ACHN (cell line): ENCODE measurements at regions not wholly inside any gene's neighbourhood (a gene's known extent, or its start where the extent isn't known, plus 50 kb on each side); places are given as distances from the start of the nearest gene placed in this dataset.

ENCODE experiments used
- DNase-seq: peaks from one replicate; pipeline ENCODE4 v3.0.0-alpha.2; 2015
- in situ Hi-C: cut with HindIII; loops from 2 replicates; pipeline ENCODE4 v1.10.0; 2017; ENCODE audit warnings: low sequenced_read_pairs, low pct_ligation_motif_present, low pct_unique_long_range_greater_than_20kb

DNA sequence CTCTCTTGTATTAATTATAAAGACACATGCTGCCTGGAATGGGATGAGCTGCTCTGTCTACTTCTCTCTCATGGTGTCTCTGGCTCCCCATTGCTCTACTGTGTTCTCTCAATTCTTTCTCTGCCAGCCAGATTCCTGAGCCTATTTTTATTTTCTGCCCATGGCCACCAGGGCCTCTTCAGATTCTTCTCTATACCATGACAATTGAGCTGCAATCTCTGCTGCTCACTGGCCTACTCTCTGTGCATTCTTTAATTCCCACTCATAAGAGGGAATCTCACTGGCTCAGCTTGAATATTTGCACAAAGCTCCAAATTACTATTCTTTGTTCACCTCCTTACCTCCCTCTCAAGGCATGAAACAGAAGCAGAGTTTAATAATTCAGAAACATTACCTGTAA lies 161.4 kb upstream of the GULP1 start:
- in situ Hi-C loops, result no loop called here

DNA sequence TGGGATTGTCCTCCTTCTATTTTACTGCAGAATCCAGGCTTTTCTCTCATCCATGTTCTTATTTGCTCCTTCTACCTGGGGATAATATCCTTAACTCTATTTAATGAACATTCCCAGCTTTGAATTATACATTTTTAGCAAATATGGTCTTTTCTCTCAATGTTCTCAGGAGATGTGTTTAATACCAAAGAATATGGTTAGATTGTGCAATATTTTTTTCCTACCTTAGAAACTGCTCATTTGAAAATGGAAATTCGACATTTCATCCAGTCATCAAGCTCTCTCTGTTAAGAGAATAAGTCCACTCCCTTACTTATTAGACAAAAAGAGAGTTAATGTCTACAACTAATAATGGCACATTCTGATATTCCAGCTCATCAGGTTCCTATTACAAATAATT lies 160.4 kb upstream of the GULP1 start:
- no peak for DNase-seq
- in situ Hi-C loops, result no loop called here

More for the DNA sequence above, 161.4 kb upstream of the GULP1 start:
- no peak for DNase-seq

GRCh38 chr2:188132385-188132784 lies 159.3 kb upstream of the GULP1 start:
- in situ Hi-C loops, result no loop called here
- no peak for DNase-seq

GRCh38 chr2:188134241-188134640 lies 157.4 kb upstream of the GULP1 start:
- no peak for DNase-seq
- in situ Hi-C loops, result no loop called here

DNA sequence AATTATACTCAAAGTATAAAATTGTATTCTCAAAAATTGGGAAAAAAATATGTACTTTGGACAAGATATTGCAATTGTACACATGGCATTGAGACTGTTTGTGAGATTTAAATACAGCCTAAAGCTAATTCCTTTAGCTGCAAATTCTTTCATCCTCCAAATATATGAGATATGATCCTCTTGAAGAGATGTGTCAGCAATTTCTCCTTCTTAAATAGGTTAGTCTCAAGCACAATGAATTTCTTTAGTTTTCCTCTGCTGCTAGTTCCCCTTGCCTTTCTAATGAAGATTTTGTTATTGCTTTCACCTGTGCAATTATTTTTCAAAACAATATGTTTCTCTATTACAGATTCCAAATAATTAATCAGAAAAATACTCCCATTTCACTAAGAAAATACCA lies 153.4 kb upstream of the GULP1 start:
- no peak for DNase-seq
- in situ Hi-C loops, result no loop called here

- DNase-seq, result no peak
- in situ Hi-C loops, result no loop called here
These were observed 149.6 kb upstream of the GULP1 start for GRCh38 chr2:188142088-188142487.

- DNase-seq, result no peak
- in situ Hi-C loops, result no loop called here
These were observed 148.9 kb upstream of the GULP1 start for GRCh38 chr2:188142636-188143295.

DNA sequence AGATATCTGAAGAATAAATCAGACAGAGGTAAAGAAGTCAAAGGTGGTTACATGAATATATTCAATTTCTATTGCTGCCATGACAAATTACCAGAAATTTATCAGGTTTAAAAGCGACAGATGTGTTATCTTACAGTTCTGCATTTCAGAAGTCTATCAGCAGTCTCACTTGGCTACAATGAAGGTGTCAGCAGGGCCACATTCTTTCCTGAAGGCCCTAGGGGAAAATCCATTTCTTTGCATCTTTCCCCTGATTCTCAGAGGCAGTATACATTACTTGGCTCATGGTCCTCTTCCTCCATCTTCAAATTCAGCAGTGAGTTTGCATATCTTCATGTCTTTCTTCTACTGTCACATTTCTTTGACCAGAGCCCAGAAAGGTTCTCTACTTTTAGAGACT lies 145.8 kb upstream of the GULP1 start:
- DNase-seq, result no peak
- in situ Hi-C loops, result no loop called here

DNA sequence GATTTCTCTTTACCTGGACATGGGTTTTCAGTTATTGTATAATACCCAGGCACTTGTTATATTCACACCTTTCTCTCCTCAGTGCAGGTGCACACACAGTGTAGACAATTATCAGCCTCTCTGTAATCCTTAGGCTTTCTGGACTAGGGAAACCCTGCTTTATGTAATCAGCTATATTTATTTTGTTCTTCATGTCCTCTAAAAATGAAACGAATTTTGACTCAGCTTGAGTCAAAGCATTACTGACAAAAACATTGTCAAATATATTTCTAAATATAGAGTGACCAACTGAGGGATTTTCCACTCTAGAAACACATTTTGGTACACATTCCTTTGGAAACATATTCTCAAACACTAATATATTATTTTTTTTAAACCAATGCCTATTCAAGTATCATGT lies 144.8 kb upstream of the GULP1 start:
- in situ Hi-C loops, result no loop called here
- no peak for DNase-seq

- in situ Hi-C loops, result no loop called here
- no peak for DNase-seq
These were observed 140.0 kb upstream of the GULP1 start for GRCh38 chr2:188151670-188152069.

- DNase-seq, result no peak
- in situ Hi-C loops, result no loop called here
These were observed 133.2 kb upstream of the GULP1 start for GRCh38 chr2:188158337-188159100.

DNA sequence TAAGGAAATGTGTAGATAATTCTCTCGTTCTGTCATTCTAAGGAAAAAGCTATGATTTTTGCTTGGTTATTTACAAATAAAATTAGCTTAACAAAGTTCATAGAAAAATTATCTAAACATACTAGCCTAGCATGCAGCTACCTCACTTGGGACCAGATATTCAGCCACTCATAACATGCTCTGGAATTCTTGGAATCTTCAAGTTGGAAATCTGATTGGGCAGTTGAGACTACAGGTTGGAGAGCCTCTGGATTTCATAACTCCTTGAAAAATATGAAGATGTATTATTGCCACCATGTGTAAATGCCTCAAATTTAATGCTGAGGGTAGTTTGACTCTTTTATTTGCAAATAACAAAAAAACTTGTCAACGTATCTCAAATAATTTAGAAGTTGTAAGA lies 132.2 kb upstream of the GULP1 start:
- in situ Hi-C loops, result no loop called here
- DNase-seq, result no peak

DNA sequence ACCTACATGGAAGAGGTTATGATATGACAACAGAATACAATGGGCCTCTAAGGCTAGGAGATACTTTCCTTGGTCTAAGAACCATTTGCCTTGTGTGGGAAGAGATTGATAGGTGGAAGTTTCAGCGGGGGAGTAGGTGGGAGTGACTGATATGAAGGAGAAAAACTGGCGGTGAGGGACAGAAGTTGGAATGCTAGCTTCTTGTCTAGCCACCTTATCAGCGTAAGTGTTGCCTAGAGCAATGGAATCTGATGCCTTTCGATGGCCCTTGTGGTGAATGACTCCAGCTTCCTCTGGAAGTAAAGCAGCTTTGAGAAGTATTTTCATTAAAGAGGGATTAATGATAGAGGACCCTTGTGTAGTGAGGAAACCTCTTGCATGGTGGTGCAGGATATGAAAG lies 121.3 kb upstream of the GULP1 start:
- DNase-seq, result no peak
- in situ Hi-C loops, result no loop called here

- in situ Hi-C loops, result no loop called here
- no peak for DNase-seq
These were observed 115.1 kb upstream of the GULP1 start for GRCh38 chr2:188176620-188177019.

DNA sequence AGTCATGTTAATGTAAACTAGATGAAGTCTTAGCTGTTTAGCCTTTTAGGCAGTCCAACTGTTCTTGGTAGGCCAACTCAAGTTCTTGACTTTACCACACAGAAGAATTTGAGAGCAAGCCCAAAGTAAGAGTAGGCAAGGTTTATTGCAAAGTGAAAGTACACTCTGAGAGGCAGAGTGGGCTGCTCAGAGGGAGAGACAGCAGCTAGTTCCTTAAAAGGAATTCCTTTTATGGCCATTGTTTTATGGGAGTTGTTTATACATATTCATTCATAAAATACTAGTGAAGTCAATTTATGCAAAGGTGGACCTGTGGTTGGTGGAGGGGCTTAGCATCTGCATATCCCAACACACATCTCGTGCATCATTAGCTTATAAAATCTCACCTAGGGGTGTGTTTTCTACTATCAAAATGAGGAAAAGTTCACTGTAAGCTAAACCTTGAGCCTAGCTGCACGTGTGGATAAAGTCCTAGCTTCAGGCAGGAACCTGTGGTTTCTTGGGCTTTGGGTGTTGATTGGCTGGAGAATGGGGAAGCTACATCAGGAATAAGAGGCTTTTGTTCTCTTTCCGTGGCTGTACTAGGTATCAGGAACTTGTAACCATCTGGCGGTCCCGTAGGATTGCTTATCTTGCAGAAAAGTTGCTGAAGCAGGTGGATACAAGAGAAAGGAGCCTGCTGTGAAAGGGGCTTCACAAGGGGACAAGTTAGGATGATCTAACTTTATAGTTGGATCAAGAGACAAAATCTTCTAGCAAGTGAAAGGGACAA lies 110.4 kb upstream of the GULP1 start:
- peak; percentile 10 for DNase-seq
- in situ Hi-C loops, result no loop called here

DNA sequence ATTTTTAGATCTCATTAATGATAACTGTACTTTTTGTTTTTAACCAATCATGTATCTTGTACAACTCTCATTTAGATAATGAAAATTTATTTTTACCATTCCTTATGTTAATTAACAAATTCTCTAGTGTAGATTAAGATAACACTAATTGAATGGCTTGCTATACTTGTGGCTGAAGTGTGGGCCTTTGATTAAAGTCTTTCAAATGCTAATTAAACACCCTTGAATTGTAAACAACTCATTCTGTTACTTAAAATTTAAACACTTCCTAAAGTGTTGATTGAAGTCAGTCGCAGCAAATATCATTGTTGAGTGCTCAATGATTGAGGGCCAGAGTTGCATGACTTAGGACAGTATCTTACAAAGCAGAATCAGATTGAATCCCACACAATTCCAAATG lies 109.8 kb upstream of the GULP1 start:
- in situ Hi-C loops, result no loop called here
- DNase-seq, result no peak

DNA sequence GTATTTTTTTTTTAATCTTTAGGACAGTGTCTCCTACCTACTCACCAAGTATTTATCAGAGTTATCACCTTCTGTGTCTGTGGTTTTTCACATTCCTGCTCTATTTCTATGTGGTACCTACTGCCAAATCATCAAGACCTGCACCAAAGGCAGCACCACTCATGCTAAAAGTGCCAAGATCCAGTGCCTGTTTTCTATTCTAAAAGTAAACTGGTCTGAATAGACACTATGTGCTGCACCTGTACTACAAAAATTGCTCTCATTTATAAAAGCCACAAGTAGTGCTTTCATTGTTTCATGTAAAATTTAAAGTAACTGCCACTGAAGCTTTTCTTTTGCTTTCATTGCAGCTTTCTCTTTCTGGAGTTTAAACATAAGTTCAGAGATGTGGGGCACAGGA lies 103.9 kb upstream of the GULP1 start:
- no peak for DNase-seq
- in situ Hi-C loops, result no loop called here

GRCh38 chr2:188189356-188189755 lies 102.3 kb upstream of the GULP1 start:
- in situ Hi-C loops, result no loop called here
- DNase-seq, result no peak

DNA sequence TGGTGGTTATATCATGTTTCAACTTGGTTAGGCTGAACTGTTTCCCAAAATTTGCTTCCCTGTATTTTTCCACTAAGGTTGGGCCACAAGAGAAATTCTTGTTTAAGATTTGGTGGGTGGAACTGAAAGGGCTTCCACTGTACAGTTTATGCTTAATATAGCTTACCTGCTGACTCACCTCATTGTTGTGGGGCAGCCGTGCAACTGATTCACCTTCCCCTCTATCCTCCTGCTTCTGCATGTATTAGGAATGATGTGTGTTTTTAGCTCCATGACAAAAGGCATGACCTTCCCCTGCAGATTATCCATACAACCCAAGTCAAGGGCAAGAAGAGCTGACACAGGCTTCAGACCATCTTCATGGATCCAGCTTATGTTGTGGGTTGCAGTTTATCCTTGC lies 98.4 kb upstream of the GULP1 start:
- in situ Hi-C loops, result no loop called here
- DNase-seq, result no peak
